GM23248 (cell line): ENCODE measurements at regions not wholly inside any gene's neighbourhood (a gene's known extent, or its start where the extent isn't known, plus 50 kb on each side); places are given as distances from the start of the nearest gene placed in this dataset.

Experiments
- EZH2 ChIP-seq: fragments of 200-600 bp; sonication (generic); IDR thresholded peaks from 2 replicates; pipeline ENCODE4 v1.6.1; 2018; ENCODE audit warnings: antibody characterized with exemption, mild to moderate bottlenecking; ENCODE audit not compliant: insufficient read depth, poor library complexity, severe bottlenecking
- EZH2phosphoT487 ChIP-seq: fragments of 200-600 bp; sonication (generic); IDR thresholded peaks from 2 replicates; pipeline ENCODE4 v1.6.1; 2018; ENCODE audit warnings: antibody characterized with exemption, moderate library complexity, mild to moderate bottlenecking, low read depth; ENCODE audit not compliant: insufficient read depth

DNA sequence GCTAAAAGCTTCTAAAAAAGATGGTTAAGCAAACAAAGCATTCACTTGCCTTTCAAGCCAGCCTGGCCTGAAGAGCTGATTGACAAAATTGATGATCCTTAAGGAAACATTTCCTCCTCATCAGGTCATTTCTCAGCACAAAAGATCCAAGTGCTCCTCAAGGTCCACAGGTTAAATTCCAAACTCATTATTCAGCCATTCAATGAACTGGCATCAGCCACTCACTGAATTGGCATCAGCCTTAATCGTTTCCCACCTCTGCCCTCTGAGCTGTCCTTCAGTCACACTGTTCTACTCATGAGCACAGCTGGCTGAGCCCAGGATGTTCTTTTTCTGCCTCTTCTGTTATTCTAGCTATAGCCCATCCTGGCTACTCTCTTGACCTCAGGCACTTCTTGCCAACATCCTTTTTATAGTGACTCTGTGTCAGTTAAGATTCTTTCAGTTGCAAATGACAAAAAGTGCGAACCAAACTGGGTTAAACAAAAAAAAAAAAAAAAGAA is 147.5 kb downstream of the RAB11FIP2 start:
- TF ChIP-seq EZH2: no peak
- no peak for TF ChIP-seq EZH2phosphoT487
